NCI-H2107 treated with DMSO at 0.1 percent for 48 hours (cell line): ENCODE measurements at regions not wholly inside any gene's neighbourhood (a gene's known extent, or its start where the extent isn't known, plus 50 kb on each side); places are given as distances from the start of the nearest gene placed in this dataset.
"Not testable (repeated sequence)": the region's sequence is repeated elsewhere in the genome, so short reads cannot be mapped to it uniquely, and the experiment has no call there.

Source experiments
- DNase-seq: peaks from one replicate; lab custom pipeline; 2025; ENCODE audit not compliant: unreplicated experiment; lab: John Stamatoyannopoulos, UW

GRCh38 chr20:19024296-19025035 is 188.0 kb upstream of the SLC24A3 start:
- DNase-seq = no peak

- no peak for DNase-seq
These were observed 186.9 kb upstream of the SLC24A3 start for GRCh38 chr20:19025430-19026120.

- no peak for DNase-seq
These were observed 186.1 kb upstream of the SLC24A3 start for GRCh38 chr20:19026121-19026878.

- DNase-seq = no peak
These were observed 185.4 kb upstream of the SLC24A3 start for GRCh38 chr20:19026901-19027644.

- DNase-seq = no peak
These were observed 184.5 kb upstream of the SLC24A3 start for GRCh38 chr20:19027971-19028370.

GRCh38 chr20:19041787-19042186 is 170.7 kb upstream of the SLC24A3 start:
- DNase-seq = no peak

- no peak for DNase-seq
These were observed 167.1 kb upstream of the SLC24A3 start for GRCh38 chr20:19045371-19045770.

GRCh38 chr20:19047040-19047950 is 165.1 kb upstream of the SLC24A3 start:
- DNase-seq = no peak

GRCh38 chr20:19047951-19048296 is 164.5 kb upstream of the SLC24A3 start:
- DNase-seq = no peak

- no peak for DNase-seq
These were observed 163.4 kb upstream of the SLC24A3 start for GRCh38 chr20:19048995-19049501.

GRCh38 chr20:19049514-19049913 is 162.9 kb upstream of the SLC24A3 start:
- DNase-seq = no peak

GRCh38 chr20:19056909-19057308 is 155.5 kb upstream of the SLC24A3 start:
- DNase-seq = no peak

- not testable (repeated sequence) for DNase-seq
These were observed 147.7 kb upstream of the SLC24A3 start for GRCh38 chr20:19064788-19065187.

- no peak for DNase-seq
These were observed 144.5 kb upstream of the SLC24A3 start for GRCh38 chr20:19067986-19068385.

- no peak for DNase-seq
These were observed 142.4 kb upstream of the SLC24A3 start for GRCh38 chr20:19070026-19070425.

- DNase-seq = no peak
These were observed 141.6 kb upstream of the SLC24A3 start for GRCh38 chr20:19070681-19071445.

- no peak for DNase-seq
These were observed 141.1 kb upstream of the SLC24A3 start for GRCh38 chr20:19071446-19071725.

- DNase-seq = no peak
These were observed 140.4 kb upstream of the SLC24A3 start for GRCh38 chr20:19071902-19072498.

GRCh38 chr20:19072988-19073387 is 139.5 kb upstream of the SLC24A3 start:
- DNase-seq = no peak
